HG02678 (cell line): ENCODE measurements at regions not wholly inside any gene's neighbourhood (a gene's known extent, or its start where the extent isn't known, plus 50 kb on each side); places are given as distances from the start of the nearest gene placed in this dataset.
"Not testable (repeated sequence)": the region's sequence is repeated elsewhere in the genome, so short reads cannot be mapped to it uniquely, and the experiment has no call there.

ENCODE experiments used
- ATAC-seq: cut with Tn5 transposase; IDR thresholded peaks from one replicate; pipeline ENCODE4 v1.9.1; 2021; ENCODE audit warnings: mild to moderate bottlenecking, moderate library complexity; ENCODE audit not compliant: unreplicated experiment

DNA sequence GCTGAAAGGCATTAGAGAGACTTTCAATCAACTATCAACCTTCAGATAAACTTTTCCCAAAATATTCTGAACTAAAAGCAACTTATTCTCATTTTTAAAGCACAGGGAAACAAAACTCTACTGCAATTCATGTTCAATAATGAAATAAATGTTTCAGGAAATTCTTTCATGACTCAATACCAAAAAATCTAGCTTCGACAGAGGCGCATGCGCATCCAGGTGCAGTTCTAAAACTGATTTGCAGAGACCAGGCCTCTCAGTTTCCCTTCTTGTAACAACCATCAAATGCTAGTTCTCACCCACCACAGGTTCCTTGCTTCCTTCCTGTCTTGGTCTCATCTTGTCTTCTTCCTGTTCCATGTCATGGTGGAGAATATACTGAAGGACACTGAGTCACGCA is 55.3 kb upstream of the NRBF2 start:
- ATAC-seq: no peak

DNA sequence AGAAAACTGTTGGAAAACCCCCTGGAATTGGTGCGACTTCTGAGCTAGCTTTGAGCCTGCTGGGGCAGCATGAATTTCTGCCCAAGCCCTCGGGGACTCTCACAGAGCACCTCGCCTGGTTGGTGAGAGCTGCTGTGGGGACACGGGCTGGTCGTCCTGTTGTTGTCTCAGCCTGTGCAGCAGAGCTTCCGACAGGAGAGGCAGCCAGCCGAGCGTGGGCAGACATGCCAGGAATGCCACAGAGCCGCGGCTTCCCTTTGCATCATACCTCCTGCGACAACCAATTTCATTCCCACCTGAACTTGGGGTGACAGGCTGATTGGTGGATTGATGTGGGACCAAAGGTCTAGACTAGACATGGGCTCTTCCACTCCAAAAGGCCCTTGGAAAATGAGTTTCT is 60.2 kb upstream of the NRBF2 start:
- ATAC-seq: no peak

DNA sequence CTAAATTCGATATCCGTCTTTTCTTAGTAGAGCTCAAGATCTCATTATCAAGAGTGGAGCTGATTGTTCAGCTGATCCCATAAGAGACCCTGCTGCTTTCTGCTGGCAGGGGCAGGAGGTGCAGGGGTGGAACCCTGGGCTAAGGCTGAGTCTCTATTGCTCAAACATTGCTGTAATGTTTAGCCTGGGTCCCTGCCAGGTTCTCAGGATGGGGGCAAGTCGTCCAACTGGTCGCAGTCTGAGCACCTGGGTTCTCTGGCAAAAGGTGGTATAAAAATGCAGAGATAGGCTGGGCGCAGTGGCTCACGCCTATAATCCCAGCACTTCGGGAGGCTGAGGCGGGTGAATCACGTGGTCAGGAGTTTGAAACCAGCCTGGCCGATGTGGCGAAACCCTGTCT is 62.0 kb upstream of the NRBF2 start:
- no peak for ATAC-seq

DNA sequence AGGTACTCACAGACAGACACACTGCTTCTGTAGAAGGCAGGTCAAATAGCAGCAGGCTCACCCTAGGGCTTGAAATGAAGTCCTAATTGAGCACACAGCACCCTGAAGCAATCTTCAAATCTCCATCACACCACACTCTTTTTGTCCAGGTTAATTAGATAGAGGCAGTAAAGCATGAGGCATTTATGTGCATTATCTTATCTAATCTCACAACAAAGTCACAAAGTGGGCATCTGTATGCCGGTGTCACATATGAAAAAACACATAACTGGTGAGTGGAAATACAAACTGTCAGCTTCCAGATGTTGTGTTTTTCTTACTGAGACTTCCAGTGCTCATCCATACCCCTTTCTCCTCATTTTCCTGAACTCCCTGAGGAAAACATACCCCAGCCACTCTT is 63.8 kb upstream of the NRBF2 start:
- ATAC-seq: no peak

DNA sequence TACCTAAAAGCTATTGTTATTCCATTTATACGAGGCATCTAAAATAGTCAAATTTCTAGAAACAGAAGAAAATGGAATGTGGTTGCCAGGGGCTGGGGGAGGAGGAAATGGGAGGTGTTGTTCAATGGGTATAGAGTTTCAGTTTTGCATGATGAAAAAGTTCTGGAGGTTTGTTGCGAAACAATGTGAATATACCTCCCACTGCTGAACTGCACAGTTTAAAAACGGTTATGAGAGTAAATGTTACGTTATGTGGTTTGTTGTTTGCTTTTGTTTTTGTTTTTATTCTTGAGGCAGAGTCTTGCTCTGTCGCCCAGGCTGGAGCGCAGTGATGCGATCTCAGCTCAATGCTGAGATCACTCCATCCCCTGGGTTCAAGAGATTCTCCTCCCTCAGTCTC is 64.9 kb upstream of the NRBF2 start:
- no peak for ATAC-seq

DNA sequence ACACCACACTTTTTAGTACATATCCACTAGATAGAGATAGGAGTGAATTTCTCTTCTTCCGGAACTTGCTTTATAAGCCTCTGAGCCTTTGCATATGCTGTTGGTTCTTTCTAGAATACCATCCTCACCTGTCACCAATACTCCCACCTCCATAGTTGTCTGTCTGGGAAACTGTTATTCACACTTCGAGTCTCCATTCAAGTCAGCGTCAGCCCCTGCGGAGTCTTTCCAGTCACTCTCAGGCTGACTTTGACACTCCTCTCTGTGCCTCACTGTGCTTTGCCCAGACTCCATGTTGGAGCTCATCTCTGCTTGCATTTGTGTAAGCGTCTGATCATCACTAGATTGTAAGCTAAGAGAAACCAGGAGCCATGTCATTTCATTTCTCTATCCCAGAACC is 66.5 kb upstream of the NRBF2 start:
- no peak for ATAC-seq

DNA sequence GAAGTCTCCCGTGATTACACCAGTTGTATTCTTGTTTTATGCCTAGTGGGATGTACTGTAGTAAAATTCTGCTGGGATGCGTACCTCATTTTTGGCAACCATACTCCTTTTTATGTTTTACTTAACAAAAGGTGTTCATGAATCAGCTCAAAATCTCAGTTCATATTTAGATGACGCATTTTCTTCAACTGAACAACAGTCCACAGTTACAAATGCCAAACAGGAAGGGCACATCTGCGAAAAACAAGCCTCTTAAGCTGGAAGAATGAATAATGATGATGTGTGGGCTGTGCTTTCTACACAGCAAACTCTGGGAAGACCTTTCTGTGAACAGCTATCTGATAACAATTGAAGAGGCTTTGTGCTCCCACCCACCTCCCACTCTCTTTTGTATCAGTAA is 68.4 kb upstream of the NRBF2 start:
- no peak for ATAC-seq

DNA sequence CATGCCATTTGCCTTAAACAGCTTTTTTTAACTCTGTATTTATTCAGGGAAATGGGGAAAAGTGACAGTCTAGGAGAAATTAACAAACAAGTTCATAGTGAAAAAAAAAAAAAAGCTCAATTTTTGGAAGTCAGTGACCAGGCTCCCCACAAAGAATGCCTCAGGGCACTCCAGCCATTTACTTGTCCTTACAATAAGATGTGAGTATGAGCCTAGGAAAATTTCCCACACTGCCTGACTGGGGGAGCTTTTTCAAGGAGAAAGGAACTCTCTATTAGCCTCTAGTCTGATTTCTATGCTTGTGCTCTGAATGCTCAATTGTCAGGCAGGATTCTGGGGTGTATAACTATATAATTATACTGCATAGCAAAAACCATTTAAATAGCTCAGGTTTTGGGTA is 74.9 kb upstream of the NRBF2 start:
- ATAC-seq: no peak

DNA sequence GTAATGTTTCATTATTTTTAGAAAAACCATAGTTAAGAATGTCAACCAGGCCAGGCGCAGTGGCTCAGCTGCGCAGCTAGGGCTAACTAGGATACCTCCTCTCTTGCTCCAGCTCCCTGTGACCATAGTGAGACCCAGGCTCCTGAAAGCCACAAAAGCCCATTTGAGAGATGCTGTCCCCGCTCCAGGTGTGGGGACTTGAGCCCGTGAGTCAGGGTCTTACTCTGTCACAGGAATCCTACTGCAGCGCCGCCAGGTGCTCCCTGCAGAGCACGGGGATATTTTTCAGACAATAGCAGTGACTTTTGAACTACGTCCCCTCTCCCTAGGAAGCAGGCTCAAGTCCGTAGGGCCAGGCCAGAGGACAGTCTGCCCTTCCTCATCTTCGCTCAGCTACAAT is 75.6 kb upstream of the NRBF2 start:
- ATAC-seq: no peak

DNA sequence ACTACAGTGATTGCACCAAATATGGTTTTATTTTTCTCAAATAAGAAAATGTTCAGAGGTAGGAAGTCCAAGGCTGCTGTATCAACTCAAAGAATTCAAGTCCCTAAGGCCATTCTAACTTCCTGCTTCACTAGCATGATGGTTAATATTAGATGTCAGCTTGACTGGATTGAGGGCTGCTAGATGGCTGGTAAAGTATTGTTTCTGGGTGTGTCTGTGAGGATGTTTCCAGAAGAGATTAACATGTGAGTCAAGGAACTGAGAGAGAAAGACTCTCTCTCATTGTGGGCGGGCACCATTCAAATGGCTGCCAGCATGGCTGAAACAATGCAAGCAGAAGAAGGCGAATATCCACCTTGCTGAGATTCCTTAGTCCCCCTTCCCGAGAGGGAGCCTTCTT is 77.4 kb upstream of the NRBF2 start:
- no peak for ATAC-seq

DNA sequence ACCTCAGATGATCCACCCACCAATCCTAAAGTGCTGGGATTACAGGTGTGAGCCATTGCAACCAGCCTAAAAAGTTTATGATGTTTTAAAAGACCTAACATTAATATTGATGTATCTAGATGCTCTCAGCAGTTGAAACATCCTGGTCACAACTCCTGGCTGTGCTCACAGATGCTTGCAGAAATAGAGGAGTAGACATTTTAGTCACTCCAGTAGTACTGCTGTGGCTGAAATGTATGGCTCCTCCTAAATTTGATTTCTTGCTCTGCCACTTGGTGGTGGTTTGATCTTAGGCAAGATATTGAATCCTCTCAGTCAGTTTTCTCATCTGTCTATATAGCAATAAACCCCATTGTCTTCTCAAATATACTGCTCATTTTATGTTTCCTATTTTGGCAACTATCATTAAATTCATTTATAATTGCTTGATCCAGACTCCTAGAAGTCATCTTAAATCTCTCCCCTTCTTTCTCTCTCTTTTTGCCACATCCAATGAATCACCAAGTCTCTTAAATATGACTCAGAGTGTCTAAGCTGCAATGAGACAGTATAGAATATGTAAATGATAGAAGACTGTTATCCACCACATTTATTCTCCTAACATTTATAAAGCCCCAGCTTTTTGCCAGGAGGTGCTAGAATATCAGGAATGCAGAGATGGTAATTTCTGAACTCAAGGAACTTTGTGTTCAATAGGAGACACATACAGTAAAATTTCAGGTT is 78.1 kb upstream of the NRBF2 start:
- ATAC-seq: no peak

DNA sequence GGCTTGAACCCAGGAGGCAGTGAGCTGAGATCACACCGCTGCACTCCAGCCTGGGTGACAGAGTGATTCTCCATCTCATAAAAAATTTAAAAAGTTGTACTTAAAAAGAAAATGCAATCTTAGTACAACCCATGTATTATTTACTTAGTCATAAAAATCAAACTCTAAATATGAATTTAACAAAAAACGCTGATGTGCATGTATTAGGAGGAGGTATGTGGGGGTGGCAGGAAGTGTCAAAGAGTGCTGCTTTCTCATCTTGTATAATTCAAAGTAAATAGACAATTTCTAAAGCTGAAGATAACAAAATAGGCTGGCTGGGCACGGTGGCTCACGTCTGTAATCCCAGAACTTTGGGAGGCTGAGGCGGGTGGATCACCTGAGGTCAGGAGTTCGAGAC is 81.0 kb upstream of the NRBF2 start:
- ATAC-seq: no peak

DNA sequence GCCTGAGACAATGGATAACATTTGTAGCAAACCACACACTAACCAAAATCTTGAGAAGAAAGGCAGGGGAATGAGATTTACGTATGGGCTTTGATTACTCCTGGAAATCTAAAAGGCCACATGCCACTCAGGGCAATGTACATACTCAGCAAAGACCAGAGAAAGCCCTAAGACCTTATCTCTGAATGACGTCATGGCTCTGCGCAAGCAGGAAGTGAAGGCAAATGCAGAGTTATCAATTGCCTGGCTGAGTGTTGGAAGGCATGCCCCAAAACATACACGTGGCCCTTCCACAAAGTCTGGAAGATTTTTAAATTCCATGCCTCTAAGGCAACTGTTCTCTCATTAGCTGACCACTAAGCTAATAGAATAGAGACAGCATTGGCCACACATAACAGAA is 90.9 kb upstream of the NRBF2 start:
- no peak for ATAC-seq

DNA sequence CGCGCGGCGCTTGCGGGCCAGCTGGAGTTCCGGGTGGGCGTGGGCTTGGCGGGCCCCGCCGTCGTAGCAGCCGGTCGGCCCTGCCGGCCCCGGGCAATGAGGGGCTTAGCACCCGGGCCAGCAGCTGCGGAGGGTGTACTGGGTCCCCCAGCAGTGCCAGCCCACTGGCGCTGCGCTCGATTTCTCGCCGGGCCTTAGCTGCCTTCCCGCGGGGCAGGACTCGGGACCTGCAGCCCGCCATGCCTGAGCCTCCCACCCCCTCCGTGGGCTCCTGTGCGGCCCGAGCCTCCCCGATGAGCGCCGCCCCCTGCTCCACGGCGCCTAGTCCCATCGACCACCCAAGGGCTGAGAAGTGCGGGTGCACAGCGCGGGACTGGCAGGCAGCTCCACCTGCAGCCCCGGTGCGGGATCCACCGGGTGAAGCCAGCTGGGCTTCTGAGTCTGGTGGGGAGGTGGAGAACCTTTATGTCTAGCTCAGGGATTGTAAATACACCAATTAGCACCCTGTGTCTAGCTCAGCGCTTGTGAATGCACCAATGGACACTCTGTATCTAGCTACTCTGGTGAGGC is 99.4 kb upstream of the NRBF2 start:
- ATAC-seq: not testable (repeated sequence)

DNA sequence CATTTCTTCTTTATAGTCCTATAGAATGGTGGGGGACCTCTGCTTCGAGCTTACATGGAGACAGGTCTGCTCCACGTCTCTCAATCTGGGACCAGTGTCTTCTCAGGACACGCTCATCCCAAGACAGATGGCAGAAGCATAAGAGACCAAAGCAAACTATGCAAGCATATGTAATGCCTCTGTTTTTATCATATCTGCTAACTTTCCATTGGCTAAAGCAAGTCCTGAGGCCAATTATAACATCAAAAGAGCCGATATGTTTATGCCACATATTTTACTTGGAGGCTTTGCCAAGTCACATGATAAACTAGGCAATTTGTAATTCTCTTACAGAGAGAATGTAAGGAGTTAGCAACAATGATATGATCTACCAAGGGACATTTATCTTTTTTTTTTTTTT is 102.6 kb upstream of the NRBF2 start:
- ATAC-seq: no peak

DNA sequence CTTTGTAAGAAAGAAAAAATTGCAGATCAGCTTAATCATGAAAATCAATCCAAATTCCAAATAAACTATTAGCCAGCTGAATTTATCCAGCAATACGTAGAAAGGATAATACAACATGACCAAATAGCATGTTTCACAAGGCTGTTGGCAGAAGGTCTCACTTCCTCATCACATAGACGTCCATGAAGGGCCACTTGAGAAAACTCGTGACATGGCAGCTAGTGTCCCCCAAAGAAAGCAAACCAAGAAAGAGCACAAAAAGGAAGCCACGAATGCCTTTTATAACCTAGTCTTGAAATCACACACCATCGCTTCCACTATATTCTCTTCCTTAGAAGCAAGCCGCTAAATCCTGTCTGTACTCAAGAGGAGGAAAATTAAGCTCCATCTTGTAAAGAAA is 105.6 kb upstream of the NRBF2 start:
- ATAC-seq: no peak

DNA sequence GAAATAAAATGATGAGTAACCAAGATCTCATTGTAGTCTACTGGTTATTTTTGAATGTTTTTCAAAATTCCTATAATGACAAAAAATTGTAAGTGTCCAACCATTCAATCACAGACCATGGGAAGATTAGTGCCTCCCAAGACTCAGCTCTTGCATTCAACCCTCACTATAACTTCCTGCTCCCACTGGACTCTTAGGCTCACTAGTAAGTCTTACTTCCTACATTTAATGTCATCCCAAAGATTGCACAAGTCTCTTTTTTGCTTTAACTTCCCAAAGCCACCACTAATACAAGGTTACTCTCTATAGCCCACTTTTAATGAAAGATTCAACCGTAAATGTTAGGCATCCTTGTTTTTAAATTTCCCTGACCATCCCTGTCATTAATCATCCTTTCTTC is 111.9 kb upstream of the NRBF2 start:
- no peak for ATAC-seq

DNA sequence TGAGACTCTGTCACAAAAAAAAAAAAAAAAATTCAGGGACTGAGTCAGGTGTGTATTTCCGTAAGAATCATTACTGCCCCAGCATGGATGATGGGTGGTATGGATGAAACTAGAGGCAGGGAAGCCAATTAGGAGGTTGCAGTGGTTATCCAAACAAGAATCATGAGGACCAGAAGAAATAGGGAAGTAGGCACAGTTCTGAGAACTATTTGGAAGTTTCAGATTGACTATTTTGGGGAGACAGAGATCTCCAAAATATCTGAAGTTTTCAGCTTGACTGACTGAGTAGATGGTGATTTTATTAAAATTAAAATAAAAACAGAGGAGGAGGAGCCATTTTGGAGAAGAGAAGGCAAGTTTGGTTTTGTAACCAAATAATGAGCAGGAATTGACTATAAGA is 119.4 kb upstream of the NRBF2 start:
- no peak for ATAC-seq

DNA sequence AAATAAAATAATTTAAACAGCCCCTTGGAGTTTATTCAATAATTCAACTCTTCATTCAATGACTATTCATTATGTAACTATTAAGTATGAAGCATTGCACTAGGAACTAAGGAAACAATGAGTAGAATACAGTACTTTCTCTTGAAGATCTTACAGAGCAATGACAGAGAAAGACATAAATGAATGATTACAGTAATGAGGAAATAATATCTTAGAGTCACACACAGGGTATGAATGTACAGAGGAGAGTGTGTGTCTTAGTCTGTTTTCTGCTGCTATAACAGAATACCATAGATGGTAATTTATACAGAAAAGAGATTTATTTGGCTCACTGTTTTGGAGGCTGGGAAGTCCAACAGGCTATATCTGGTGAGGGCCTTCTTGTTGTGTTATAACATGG is 120.5 kb upstream of the NRBF2 start:
- ATAC-seq: no peak

DNA sequence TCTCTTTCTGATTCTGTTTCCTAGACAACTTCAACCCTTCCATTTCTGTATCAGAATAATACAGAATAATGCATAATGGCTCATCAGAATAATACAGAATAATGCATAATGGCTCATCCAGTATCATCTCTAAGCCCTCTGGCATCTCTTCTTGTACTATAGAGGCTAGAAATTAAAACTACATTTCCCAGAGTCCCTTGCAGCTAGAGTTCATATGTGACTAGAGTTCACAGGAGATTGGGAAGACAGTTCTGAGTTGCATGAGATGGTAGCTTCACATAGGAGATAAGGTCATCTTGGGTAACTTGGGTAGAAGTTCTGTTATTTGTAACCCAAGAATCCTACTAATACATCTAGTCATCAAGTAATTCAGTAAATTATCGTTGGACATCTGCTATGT is 122.9 kb upstream of the NRBF2 start:
- no peak for ATAC-seq

DNA sequence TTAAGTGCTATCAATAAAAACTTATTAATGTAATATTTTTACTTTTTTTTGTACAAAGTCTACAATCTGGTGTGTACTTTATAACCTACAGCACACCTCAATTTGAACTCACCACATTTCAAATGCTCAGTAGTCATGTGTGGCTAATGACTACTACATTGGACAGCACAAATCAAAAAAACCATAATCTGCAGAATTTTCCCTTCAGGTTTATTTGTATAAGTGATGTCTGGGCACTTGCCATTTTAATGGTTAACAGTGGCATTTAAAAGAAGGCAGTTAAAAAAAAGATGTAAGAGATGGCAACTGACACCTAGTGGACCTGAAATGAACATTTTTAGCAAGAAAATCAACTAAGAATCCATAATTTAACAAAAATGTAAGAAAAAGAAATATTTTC is 124.6 kb upstream of the NRBF2 start:
- no peak for ATAC-seq

DNA sequence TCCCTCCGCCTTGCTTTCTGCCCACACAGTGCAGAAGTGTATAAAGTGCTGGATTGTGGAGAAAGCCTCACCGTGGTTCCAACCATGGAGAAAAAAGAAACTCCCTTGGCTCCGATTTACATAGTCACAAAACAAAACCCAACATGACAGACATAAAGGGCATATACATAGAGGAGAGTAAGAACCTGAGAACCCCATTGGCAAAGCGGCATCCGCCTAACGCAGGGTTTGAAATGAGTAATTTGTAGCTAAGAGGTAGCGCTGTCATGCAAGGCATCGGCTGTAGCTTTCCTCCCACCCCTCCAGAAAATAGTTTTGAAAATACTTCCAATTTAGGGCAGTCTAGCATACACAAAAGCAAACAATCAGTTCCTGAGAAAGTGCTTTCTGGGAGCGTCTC is 126.0 kb upstream of the NRBF2 start:
- ATAC-seq: no peak

DNA sequence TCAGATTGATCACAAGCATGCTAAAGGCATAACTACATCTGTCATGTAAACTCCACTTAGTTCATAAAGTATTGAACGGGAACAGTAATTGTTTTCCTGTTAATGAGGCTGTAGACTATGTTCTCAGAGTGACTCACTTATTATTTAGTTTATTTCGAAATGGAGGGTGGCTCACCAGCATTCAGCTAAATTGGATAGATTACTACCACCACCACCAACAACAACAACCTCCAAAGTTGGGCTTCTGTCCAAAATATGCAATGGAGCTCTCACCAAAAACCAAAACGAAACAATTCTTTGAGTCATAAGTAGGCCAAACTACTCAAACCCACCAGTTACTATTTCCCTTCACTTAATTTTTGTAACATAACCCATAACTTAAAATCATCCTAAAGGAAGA is 127.9 kb upstream of the NRBF2 start:
- no peak for ATAC-seq
